ENCODE measurements at regions not wholly inside any gene's neighbourhood (a gene's known extent, or its start where the extent isn't known, plus 50 kb on each side); places are given as distances from the start of the nearest gene placed in this dataset.
"Not testable (repeated sequence)": the region's sequence is repeated elsewhere in the genome, so short reads cannot be mapped to it uniquely, and the experiment has no call there.

DNA sequence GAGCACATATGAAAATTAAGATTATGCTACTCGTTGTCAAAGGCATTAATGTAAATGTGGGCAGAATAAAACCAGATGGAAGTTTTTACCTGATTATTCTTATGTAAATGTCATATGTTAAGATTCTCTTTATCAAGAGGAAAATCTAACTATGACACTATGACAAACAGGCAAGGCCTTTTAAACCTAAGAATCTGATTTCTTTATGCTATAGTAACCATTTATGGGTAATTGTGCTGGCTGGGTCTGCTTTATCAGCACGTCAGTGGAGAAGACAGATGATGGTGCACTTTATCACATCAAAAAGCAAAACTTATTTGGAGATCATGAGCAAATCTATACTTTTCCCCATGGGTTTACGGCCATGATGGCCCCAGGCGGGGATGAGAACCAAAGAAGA is 412.0 kb upstream of the NOX3 start:
- DNase-seq (no peak), FAIRE-seq (no peak)
- H3K4me1 ChIP-seq (ENCODE audit: control insufficient read depth in 3 of 3, insufficient read depth in 2 of 3, low read depth in 1 of 3, low read length in 2 of 3): no peaks in the 10 kb centered on the region
- no peaks in the 10 kb centered on the region for H3K9me3 ChIP-seq (ENCODE audit: control insufficient read depth in 2 of 2, insufficient read depth in 1 of 2, low read depth in 1 of 2, low read length in 1 of 2)
- no peak overlapping the region for H3K27ac ChIP-seq (ENCODE audit: low read depth in 1 of 3, low read length in 2 of 3)
- no peak overlapping the region for H3K4me3 ChIP-seq (ENCODE audit: low read depth in 1 of 3, low read length in 3 of 3)
- WGBS, 3 donors: 91 to 95% (median 94%) methylated on average over 4 of the region's 4 CpGs
- H3K27me3 ChIP-seq (ENCODE audit: control insufficient read depth in 3 of 3, insufficient read depth in 3 of 3, low read length in 3 of 3): no peaks in the 10 kb centered on the region
- no peaks in the 10 kb centered on the region for H3K36me3 ChIP-seq (ENCODE audit: control insufficient read depth in 3 of 3, insufficient read depth in 2 of 3, low read depth in 1 of 3, low read length in 3 of 3)

DNA sequence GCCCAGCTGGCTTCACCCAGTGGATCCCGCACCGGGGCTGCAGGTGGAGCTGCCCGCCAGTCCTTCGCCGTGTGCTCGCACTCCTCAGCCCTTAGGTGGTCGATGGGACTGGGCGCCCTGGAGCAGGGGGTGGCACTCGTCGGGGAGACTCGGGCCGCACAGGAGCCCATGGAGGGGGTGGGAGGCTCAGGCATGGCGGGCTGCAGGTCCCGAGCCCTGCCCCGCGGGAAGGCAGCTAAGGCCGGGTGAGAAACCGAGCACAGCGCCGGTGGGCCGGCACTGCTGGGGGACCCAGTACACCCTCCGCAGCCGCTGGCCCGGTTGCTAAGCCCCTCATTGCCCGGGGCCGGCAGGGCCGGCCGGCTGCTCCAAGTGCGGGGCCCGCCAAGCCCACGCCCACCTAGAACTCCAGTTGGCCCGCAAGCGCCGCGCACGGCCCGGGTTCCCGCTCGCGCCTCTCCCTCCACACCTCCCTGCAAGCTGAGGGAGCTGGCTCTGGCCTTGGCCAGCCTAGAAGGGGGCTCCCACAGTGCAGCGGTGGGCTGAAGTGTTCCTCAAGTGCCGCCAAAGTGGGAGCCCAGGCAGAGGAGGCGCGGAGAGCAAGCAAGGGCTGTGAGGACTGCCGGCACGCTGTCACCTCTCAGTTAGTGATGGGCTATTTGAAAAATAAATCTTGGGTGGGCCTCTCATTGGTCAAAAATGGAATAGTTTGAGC is 411.2 kb upstream of the NOX3 start:
- H3K9me3 ChIP-seq (ENCODE audit: control insufficient read depth in 2 of 2, insufficient read depth in 1 of 2, low read depth in 1 of 2, low read length in 1 of 2); H3K27ac ChIP-seq (ENCODE audit: low read depth in 1 of 3, low read length in 2 of 3); H3K4me1 ChIP-seq (ENCODE audit: control insufficient read depth in 3 of 3, insufficient read depth in 2 of 3, low read depth in 1 of 3, low read length in 2 of 3); H3K36me3 ChIP-seq (ENCODE audit: control insufficient read depth in 3 of 3, insufficient read depth in 2 of 3, low read depth in 1 of 3, low read length in 3 of 3); FAIRE-seq; H3K27me3 ChIP-seq (ENCODE audit: control insufficient read depth in 3 of 3, insufficient read depth in 3 of 3, low read length in 3 of 3); H3K4me3 ChIP-seq (ENCODE audit: low read depth in 1 of 3, low read length in 3 of 3); DNase-seq: not testable (repeated sequence)
- WGBS, 3 donors: 94 to 97% (median 97%) methylated on average over 22 to 45 of the region's 46 CpGs

DNA sequence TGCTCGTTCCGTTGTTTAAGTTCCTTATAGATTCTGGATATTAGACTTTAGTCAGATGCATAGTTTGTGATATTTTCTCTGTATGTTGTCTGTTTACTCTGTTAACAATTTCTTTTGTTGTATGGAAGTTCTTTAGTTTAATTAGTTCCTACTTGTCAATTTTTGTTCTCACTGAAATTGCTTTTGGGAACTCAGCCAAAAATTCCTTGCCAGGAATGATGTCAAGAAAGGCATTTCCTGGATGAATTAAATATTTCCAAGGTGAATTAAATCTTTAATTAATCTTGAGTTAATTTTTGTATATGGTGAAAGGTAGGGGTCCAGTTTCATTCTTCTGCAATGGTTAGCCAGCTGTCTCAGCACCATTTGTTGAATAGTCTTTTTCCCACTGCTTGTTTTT is 406.2 kb upstream of the NOX3 start:
- H3K27me3 ChIP-seq (ENCODE audit: control insufficient read depth in 3 of 3, insufficient read depth in 3 of 3, low read length in 3 of 3): no peaks in the 10 kb centered on the region
- 66 to 93% (median 70%) methylated on average over 2 of the region's 2 CpGs for WGBS, 3 donors
- H3K4me3 ChIP-seq (ENCODE audit: low read depth in 1 of 3, low read length in 3 of 3): no peak overlapping the region
- no peak overlapping the region for H3K27ac ChIP-seq (ENCODE audit: low read depth in 1 of 3, low read length in 2 of 3)
- no peaks in the 10 kb centered on the region for H3K4me1 ChIP-seq (ENCODE audit: control insufficient read depth in 3 of 3, insufficient read depth in 2 of 3, low read depth in 1 of 3, low read length in 2 of 3)
- H3K36me3 ChIP-seq (ENCODE audit: control insufficient read depth in 3 of 3, insufficient read depth in 2 of 3, low read depth in 1 of 3, low read length in 3 of 3): no peaks in the 10 kb centered on the region
- FAIRE-seq: no peak
- no peak for DNase-seq
- peaks cover 0 to 19% of the 10 kb centered on the region in 2 donors for H3K9me3 ChIP-seq (ENCODE audit: control insufficient read depth in 2 of 2, insufficient read depth in 1 of 2, low read depth in 1 of 2, low read length in 1 of 2)

DNA sequence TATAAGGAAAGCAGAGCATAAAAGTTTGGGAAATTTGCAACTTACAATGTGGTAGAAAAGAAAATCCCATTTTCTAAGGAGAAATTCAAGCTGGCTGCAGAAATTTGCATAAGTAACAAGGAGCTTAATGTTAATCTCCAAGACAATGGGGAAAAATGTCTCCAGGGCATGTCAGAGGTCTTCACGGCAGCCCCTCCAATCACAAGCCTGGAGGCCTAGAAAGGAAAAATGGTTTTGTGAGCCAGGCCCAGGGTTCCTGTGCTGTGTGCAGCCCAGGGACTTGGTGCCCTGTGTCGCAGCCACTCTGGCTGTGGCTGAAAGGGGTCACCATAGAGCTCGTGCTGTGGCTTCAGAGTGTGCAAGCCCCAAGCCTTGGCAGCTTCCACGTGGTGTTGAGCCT is 403.3 kb upstream of the NOX3 start:
- H3K4me1 ChIP-seq (ENCODE audit: control insufficient read depth in 3 of 3, insufficient read depth in 2 of 3, low read depth in 1 of 3, low read length in 2 of 3); FAIRE-seq; H3K36me3 ChIP-seq (ENCODE audit: control insufficient read depth in 3 of 3, insufficient read depth in 2 of 3, low read depth in 1 of 3, low read length in 3 of 3); DNase-seq; H3K4me3 ChIP-seq (ENCODE audit: low read depth in 1 of 3, low read length in 3 of 3); H3K27ac ChIP-seq (ENCODE audit: low read depth in 1 of 3, low read length in 2 of 3); H3K27me3 ChIP-seq (ENCODE audit: control insufficient read depth in 3 of 3, insufficient read depth in 3 of 3, low read length in 3 of 3): not testable (repeated sequence)
- peaks cover 0 to 19% of the 10 kb centered on the region in 2 donors for H3K9me3 ChIP-seq (ENCODE audit: control insufficient read depth in 2 of 2, insufficient read depth in 1 of 2, low read depth in 1 of 2, low read length in 1 of 2)
- WGBS, 3 donors: 75 to 88% (median 84%) methylated on average over 4 of the region's 4 CpGs

DNA sequence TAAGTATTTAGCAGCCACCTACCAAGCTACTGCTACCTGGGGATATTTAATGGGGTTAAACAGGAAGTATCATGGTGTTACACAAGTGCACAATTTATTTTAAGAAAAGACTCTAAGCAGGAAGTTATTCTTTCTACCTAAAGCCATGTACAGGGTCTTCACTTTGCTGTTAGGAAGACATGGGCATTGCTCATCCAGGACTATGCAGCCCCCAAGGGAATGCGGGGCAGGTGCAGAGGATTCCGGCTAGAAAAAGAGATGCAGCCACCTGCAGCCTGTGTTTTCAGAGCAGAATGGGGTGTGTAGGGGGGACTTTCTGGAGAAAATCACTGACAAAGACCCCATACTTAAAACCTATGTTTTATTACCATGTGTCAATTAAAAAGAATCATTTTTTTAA is 399.1 kb upstream of the NOX3 start:
- H3K4me3 ChIP-seq (ENCODE audit: low read depth in 1 of 3, low read length in 3 of 3): no peak overlapping the region
- no peaks in the 10 kb centered on the region for H3K36me3 ChIP-seq (ENCODE audit: control insufficient read depth in 3 of 3, insufficient read depth in 2 of 3, low read depth in 1 of 3, low read length in 3 of 3)
- peaks cover 0 to 16% of the 10 kb centered on the region in 2 donors for H3K9me3 ChIP-seq (ENCODE audit: control insufficient read depth in 2 of 2, insufficient read depth in 1 of 2, low read depth in 1 of 2, low read length in 1 of 2)
- H3K27ac ChIP-seq (ENCODE audit: low read depth in 1 of 3, low read length in 2 of 3): no peak overlapping the region
- 91 to 93% (median 93%) methylated on average over 2 of the region's 2 CpGs for WGBS, 3 donors
- no peak for FAIRE-seq
- no peak for DNase-seq
- H3K27me3 ChIP-seq (ENCODE audit: control insufficient read depth in 3 of 3, insufficient read depth in 3 of 3, low read length in 3 of 3): no peaks in the 10 kb centered on the region
- no peaks in the 10 kb centered on the region for H3K4me1 ChIP-seq (ENCODE audit: control insufficient read depth in 3 of 3, insufficient read depth in 2 of 3, low read depth in 1 of 3, low read length in 2 of 3)

DNA sequence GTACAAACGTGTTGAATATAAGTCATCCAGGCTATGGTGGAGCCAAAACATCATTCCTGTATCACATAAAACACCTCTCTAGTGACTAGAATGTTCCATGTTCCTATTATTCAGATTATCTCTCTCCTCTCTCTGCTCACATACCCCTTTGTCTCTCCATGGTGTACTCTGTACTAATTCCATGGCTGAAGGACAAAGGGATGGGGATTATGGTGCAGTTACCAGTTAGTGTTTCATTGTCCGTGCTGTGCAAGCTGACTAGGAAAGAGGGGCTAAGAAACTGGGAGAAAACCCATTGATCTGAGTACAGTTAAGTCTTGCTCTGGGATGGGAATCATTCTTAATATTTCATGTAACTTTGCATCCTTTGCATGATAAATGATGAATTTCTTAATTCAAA is 397.4 kb upstream of the NOX3 start:
- no peak for FAIRE-seq
- WGBS, 3 donors: 68 to 77% (median 75%) methylated on average over 2 of the region's 2 CpGs
- no peak overlapping the region for H3K27ac ChIP-seq (ENCODE audit: low read depth in 1 of 3, low read length in 2 of 3)
- no peak overlapping the region for H3K4me3 ChIP-seq (ENCODE audit: low read depth in 1 of 3, low read length in 3 of 3)
- no peak for DNase-seq
- no peaks in the 10 kb centered on the region for H3K4me1 ChIP-seq (ENCODE audit: control insufficient read depth in 3 of 3, insufficient read depth in 2 of 3, low read depth in 1 of 3, low read length in 2 of 3)
- peaks cover 0 to 1% of the 10 kb centered on the region in 2 donors for H3K9me3 ChIP-seq (ENCODE audit: control insufficient read depth in 2 of 2, insufficient read depth in 1 of 2, low read depth in 1 of 2, low read length in 1 of 2)
- H3K27me3 ChIP-seq (ENCODE audit: control insufficient read depth in 3 of 3, insufficient read depth in 3 of 3, low read length in 3 of 3): no peaks in the 10 kb centered on the region
- no peaks in the 10 kb centered on the region for H3K36me3 ChIP-seq (ENCODE audit: control insufficient read depth in 3 of 3, insufficient read depth in 2 of 3, low read depth in 1 of 3, low read length in 3 of 3)

DNA sequence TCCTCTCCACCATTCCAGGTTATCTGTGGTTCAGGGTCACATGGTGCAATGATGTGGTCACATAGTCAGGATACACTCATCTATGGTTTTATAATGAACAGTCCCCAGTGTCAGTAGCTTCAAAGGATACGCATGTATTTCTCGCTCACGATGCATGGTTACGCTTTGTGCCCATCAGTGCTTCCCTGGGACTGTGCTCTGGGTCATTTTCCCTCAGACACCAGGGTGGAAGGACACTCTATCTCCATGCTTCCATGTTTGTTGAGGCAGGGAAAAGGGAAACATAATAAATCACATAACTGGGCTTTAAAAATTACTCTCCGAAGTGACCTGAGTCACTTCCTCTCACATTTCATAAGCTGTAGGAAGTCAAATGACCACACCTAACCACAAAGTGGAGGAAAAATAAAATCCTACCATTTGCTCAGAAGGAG is 394.8 kb upstream of the NOX3 start:
- Histone ChIP-seq H3K27ac (ENCODE audit: low read depth in 1 of 3, low read length in 2 of 3) (no peak overlapping the region), H3K4me1 (ENCODE audit: control insufficient read depth in 3 of 3, insufficient read depth in 2 of 3, low read depth in 1 of 3, low read length in 2 of 3) (no peaks in the 10 kb centered on the region), H3K9me3 (ENCODE audit: control insufficient read depth in 2 of 2, insufficient read depth in 1 of 2, low read depth in 1 of 2, low read length in 1 of 2) (no peaks in the 10 kb centered on the region), H3K27me3 (ENCODE audit: control insufficient read depth in 3 of 3, insufficient read depth in 3 of 3, low read length in 3 of 3) (no peaks in the 10 kb centered on the region), H3K36me3 (ENCODE audit: control insufficient read depth in 3 of 3, insufficient read depth in 2 of 3, low read depth in 1 of 3, low read length in 3 of 3) (no peaks in the 10 kb centered on the region), H3K4me3 (ENCODE audit: low read depth in 1 of 3, low read length in 3 of 3) (no peak overlapping the region)
- WGBS, 3 donors: 83 to 89% (median 86%) methylated on average over 5 of the region's 5 CpGs
- no peak for DNase-seq
- FAIRE-seq: no peak

DNA sequence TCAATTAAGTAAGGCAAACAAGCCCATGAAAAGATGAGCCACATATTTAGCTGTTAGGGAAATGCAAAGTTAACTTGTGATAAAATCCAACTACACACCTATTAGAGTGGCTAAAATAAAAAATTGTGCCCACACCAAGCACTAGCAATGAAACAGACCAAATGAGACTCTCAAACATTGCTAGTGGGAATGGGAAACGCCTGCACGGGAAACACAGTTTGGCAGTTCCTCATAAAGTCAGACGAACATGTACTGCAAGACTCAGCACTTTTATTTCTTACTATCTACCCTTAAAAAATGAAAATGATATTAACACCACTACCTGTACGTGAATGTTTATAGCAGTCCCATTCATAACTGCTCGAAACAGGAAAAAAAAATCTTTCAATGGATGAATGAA is 392.1 kb upstream of the NOX3 start:
- Histone ChIP-seq H3K36me3 (ENCODE audit: control insufficient read depth in 3 of 3, insufficient read depth in 2 of 3, low read depth in 1 of 3, low read length in 3 of 3) (no peaks in the 10 kb centered on the region), H3K9me3 (ENCODE audit: control insufficient read depth in 2 of 2, insufficient read depth in 1 of 2, low read depth in 1 of 2, low read length in 1 of 2) (no peaks in the 10 kb centered on the region), H3K4me1 (ENCODE audit: control insufficient read depth in 3 of 3, insufficient read depth in 2 of 3, low read depth in 1 of 3, low read length in 2 of 3) (no peaks in the 10 kb centered on the region), H3K27ac (ENCODE audit: low read depth in 1 of 3, low read length in 2 of 3) (no peak overlapping the region), H3K27me3 (ENCODE audit: control insufficient read depth in 3 of 3, insufficient read depth in 3 of 3, low read length in 3 of 3) (no peaks in the 10 kb centered on the region), H3K4me3 (ENCODE audit: low read depth in 1 of 3, low read length in 3 of 3) (no peak overlapping the region)
- DNase-seq (no peak), FAIRE-seq (no peak)
- WGBS, 3 donors: 57 to 79% (median 72%) methylated on average over 5 of the region's 5 CpGs

DNA sequence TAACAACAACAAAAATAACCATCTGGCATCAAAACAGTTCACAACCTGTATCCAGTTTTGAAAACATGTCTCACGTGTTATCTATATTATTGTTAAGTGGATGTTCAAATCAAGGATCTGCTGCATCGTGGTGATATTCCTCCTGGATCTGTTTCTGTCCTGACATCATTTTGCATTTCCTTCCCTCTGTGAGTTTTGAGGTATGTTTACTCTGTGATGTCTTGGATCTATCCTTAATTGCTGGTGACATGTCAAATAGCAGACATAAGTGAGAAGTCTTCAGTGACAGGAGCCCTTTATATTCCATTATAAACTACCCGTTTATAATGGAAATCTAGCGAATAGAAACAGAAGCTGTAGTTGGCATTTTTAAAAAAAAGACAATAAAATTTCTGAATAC is 381.8 kb upstream of the NOX3 start:
- H3K9me3 ChIP-seq (ENCODE audit: control insufficient read depth in 2 of 2, insufficient read depth in 1 of 2, low read depth in 1 of 2, low read length in 1 of 2): no peaks in the 10 kb centered on the region
- no peak for FAIRE-seq
- 82 to 92% (median 88%) methylated on average over 4 of the region's 4 CpGs for WGBS, 3 donors
- no peak overlapping the region for H3K27ac ChIP-seq (ENCODE audit: low read depth in 1 of 3, low read length in 2 of 3)
- H3K27me3 ChIP-seq (ENCODE audit: control insufficient read depth in 3 of 3, insufficient read depth in 3 of 3, low read length in 3 of 3): no peaks in the 10 kb centered on the region
- no peak overlapping the region for H3K4me3 ChIP-seq (ENCODE audit: low read depth in 1 of 3, low read length in 3 of 3)
- no peaks in the 10 kb centered on the region for H3K4me1 ChIP-seq (ENCODE audit: control insufficient read depth in 3 of 3, insufficient read depth in 2 of 3, low read depth in 1 of 3, low read length in 2 of 3)
- H3K36me3 ChIP-seq (ENCODE audit: control insufficient read depth in 3 of 3, insufficient read depth in 2 of 3, low read depth in 1 of 3, low read length in 3 of 3): no peaks in the 10 kb centered on the region
- DNase-seq: no peak
